Loucy (cell line): ENCODE measurements at regions not wholly inside any gene's neighbourhood (a gene's known extent, or its start where the extent isn't known, plus 50 kb on each side); places are given as distances from the start of the nearest gene placed in this dataset.

ENCODE experiments used
- EZH2phosphoT487 ChIP-seq: fragments of 200-600 bp; IDR thresholded peaks from 2 replicates; pipeline ENCODE4 v1.6.1; 2018; ENCODE audit warnings: antibody characterized with exemption, mild to moderate bottlenecking, moderate library complexity, borderline replicate concordance
- TF ChIP-seq, protein P1 (sequence below): fragments of 200-600 bp; sonication (generic); conservative IDR thresholded peaks from 2 replicates; pipeline ENCODE4 v1.5.1; 2014; ENCODE audit warnings: mild to moderate bottlenecking, antibody characterized with exemption, low read length

DNA sequence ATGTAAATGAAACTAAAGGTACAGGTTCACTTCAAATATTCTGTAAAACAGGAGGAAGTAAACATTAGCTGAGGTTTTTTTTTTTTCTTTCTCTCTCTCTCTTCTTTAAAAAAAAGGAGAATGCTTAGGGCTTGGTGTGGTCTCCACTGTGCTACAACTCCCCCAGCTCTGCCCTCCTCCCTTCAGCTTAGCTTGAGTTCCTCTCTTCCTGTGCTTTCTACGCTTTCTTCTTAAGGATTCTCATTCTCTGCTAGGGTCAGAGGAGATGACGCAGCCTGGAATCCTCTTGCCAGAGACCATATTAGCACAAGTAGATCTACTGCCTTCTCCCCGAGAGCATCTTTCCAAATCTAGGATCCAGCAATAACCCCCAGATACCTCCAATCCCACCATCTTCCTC, 69.1 kb upstream of the SNRK start:
- TF ChIP-seq, protein P1, sequence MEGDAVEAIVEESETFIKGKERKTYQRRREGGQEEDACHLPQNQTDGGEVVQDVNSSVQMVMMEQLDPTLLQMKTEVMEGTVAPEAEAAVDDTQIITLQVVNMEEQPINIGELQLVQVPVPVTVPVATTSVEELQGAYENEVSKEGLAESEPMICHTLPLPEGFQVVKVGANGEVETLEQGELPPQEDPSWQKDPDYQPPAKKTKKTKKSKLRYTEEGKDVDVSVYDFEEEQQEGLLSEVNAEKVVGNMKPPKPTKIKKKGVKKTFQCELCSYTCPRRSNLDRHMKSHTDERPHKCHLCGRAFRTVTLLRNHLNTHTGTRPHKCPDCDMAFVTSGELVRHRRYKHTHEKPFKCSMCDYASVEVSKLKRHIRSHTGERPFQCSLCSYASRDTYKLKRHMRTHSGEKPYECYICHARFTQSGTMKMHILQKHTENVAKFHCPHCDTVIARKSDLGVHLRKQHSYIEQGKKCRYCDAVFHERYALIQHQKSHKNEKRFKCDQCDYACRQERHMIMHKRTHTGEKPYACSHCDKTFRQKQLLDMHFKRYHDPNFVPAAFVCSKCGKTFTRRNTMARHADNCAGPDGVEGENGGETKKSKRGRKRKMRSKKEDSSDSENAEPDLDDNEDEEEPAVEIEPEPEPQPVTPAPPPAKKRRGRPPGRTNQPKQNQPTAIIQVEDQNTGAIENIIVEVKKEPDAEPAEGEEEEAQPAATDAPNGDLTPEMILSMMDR, result no peak
- TF ChIP-seq EZH2phosphoT487, result no peak
